ENCODE measurements at regions not wholly inside any gene's neighbourhood (a gene's known extent, or its start where the extent isn't known, plus 50 kb on each side); places are given as distances from the start of the nearest gene placed in this dataset.

DNA sequence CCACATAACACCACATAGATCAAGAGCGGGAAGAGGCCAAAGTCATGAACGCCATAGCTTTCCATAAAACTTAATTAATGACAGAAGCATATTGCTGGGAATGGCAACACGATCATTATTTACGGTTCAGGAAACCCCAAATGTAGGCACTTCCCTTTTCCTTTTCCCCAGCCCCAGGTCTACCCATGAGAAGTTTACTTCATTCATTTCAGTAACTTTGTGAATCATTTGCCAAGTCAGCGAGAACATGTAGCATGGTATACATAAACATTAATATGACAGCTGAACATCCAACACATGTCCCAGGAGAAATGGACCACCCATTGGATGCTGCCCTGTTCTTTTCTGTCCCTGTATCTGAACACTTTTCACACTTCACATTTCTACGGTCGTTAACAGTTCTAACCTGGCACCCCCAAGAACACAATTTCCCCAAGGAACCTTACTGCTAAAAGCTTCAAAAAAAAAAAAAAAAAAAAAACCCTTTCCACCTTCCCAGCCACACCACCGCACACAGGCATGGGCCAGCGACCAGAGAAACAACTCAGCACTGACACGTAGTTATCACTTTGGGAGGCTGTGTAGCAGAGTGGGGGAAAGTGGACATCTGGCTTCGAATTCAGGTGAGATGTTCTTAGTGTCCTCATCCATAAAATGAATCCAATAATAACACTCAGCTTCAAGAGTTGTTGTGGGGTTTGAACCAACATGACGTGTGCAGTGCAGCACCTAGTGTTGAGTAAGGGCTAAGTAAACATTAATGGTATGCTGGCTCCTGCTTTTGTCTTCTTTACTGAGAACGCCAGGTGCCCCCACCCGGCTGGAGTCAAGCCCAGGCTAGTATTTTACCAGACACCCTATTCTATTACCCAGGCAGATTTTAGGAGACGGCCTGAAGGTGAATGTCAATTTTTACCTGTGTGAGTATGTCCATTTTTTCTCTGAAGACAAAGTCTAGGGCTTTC is 371.5 kb downstream of the LNPK start:
- TF ChIP-seq RNF2 (IDR thresholded peaks at IDR 0.05; ENCODE audit: borderline replicate concordance, low read depth, low read length, missing control alignments, poor library complexity, severe bottlenecking) (no peak), CTCF (IDR thresholded peaks at IDR 0.05; ENCODE audit: control extremely low read depth in 1 of 3, insufficient read depth in 1 of 3, low read depth in 1 of 3, low read length in 3 of 3) (no peak), NRF1 (IDR thresholded peaks at IDR 0.05; ENCODE audit: low read depth, low read length) (no peak), POU5F1 (IDR thresholded peaks at IDR 0.05; ENCODE audit: low read depth, low read length) (no peak), YY1 (IDR thresholded peaks at IDR 0.05; ENCODE audit: low read depth, low read length) (no peak), KDM1A (IDR thresholded peaks at IDR 0.05; ENCODE audit: borderline replicate concordance, low read length) (no peak), HDAC6 (IDR thresholded peaks at IDR 0.05; ENCODE audit: low read depth, low read length) (no peak), POLR2A (IDR thresholded peaks at IDR 0.05; ENCODE audit: control extremely low read depth in 1 of 2, low read depth in 2 of 2, low read length in 2 of 2) (no peak), EZH2 (IDR thresholded peaks at IDR 0.05; ENCODE audit: low read depth, low read length, severe bottlenecking) (no peak), ZNF274 (IDR thresholded peaks at IDR 0.05; ENCODE audit: borderline replicate concordance, extremely low read depth, low read length) (no peak)
- TF ChIP-seq, protein P1, sequence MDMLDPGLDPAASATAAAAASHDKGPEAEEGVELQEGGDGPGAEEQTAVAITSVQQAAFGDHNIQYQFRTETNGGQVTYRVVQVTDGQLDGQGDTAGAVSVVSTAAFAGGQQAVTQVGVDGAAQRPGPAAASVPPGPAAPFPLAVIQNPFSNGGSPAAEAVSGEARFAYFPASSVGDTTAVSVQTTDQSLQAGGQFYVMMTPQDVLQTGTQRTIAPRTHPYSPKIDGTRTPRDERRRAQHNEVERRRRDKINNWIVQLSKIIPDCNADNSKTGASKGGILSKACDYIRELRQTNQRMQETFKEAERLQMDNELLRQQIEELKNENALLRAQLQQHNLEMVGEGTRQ (IDR thresholded peaks at IDR 0.05; ENCODE audit: low read length): no peak
- TF ChIP-seq, protein P2, sequence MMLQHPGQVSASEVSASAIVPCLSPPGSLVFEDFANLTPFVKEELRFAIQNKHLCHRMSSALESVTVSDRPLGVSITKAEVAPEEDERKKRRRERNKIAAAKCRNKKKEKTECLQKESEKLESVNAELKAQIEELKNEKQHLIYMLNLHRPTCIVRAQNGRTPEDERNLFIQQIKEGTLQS (IDR thresholded peaks at IDR 0.05; ENCODE audit: insufficient read depth, low read depth, low read length): no peak

Measured in H1 (cell line).